ENCODE measurements at regions not wholly inside any gene's neighbourhood (a gene's known extent, or its start where the extent isn't known, plus 50 kb on each side); places are given as distances from the start of the nearest gene placed in this dataset.

- DNase-seq (ENCODE audit: low read depth in 1 of 2, low spot score in 1 of 2) = no peak
- Histone ChIP-seq H3K4me3 (replicated peaks; ENCODE audit: insufficient read depth, low read length) (no peak overlapping the region), H3K27me3 (ENCODE audit: insufficient read depth, poor library complexity, severe bottlenecking) (peaks cover 50% of the 10 kb centered on the region), H3K27ac (replicated peaks) (no peak overlapping the region)
- no peak for TF ChIP-seq CTCF (IDR thresholded peaks at IDR 0.05; ENCODE audit: insufficient read depth, low read length)
- TF ChIP-seq REST (IDR thresholded peaks at IDR 0.05; ENCODE audit: insufficient replicate concordance, low read depth) = no peak
- no peak for TF ChIP-seq SPI1 (IDR thresholded peaks at IDR 0.05; ENCODE audit: borderline replicate concordance, low read depth)
- no peak for TF ChIP-seq POLR2AphosphoS5 (IDR thresholded peaks at IDR 0.05; ENCODE audit: low read depth)
- no peak for TF ChIP-seq GABPA (IDR thresholded peaks at IDR 0.05; ENCODE audit: low read depth)
Observed at GRCh38 chr1:38137164-38137563, 90.6 kb upstream of the POU3F1 start.

GRCh38 chr1:38135625-38136414 lies 89.2 kb upstream of the POU3F1 start:
- Histone ChIP-seq H3K4me3 (replicated peaks; ENCODE audit: insufficient read depth, low read length) (no peak overlapping the region), H3K27ac (replicated peaks) (no peak overlapping the region), H3K27me3 (ENCODE audit: insufficient read depth, poor library complexity, severe bottlenecking) (peaks cover 42% of the 10 kb centered on the region)
- no peak for DNase-seq (ENCODE audit: low read depth in 1 of 2, low spot score in 1 of 2)
- TF ChIP-seq GABPA (IDR thresholded peaks at IDR 0.05; ENCODE audit: low read depth) (no peak), POLR2AphosphoS5 (IDR thresholded peaks at IDR 0.05; ENCODE audit: low read depth) (no peak), CTCF (IDR thresholded peaks at IDR 0.05; ENCODE audit: insufficient read depth, low read length) (no peak), SPI1 (IDR thresholded peaks at IDR 0.05; ENCODE audit: borderline replicate concordance, low read depth) (no peak), REST (IDR thresholded peaks at IDR 0.05; ENCODE audit: insufficient replicate concordance, low read depth) (no peak)

- TF ChIP-seq GABPA (IDR thresholded peaks at IDR 0.05; ENCODE audit: low read depth) (no peak), POLR2AphosphoS5 (IDR thresholded peaks at IDR 0.05; ENCODE audit: low read depth) (no peak), REST (IDR thresholded peaks at IDR 0.05; ENCODE audit: insufficient replicate concordance, low read depth) (no peak), CTCF (IDR thresholded peaks at IDR 0.05; ENCODE audit: insufficient read depth, low read length) (no peak), SPI1 (IDR thresholded peaks at IDR 0.05; ENCODE audit: borderline replicate concordance, low read depth) (no peak)
- DNase-seq (ENCODE audit: low read depth in 1 of 2, low spot score in 1 of 2) = no peak
- Histone ChIP-seq H3K27ac (replicated peaks) (no peak overlapping the region), H3K27me3 (ENCODE audit: insufficient read depth, poor library complexity, severe bottlenecking) (peaks cover 27% of the 10 kb centered on the region), H3K4me3 (replicated peaks; ENCODE audit: insufficient read depth, low read length) (no peak overlapping the region)
Observed at GRCh38 chr1:38134294-38134755, 87.7 kb upstream of the POU3F1 start.

All from HL-60 (cell line).